ENCODE measurements at regions not wholly inside any gene's neighbourhood (a gene's known extent, or its start where the extent isn't known, plus 50 kb on each side); places are given as distances from the start of the nearest gene placed in this dataset.

DNA sequence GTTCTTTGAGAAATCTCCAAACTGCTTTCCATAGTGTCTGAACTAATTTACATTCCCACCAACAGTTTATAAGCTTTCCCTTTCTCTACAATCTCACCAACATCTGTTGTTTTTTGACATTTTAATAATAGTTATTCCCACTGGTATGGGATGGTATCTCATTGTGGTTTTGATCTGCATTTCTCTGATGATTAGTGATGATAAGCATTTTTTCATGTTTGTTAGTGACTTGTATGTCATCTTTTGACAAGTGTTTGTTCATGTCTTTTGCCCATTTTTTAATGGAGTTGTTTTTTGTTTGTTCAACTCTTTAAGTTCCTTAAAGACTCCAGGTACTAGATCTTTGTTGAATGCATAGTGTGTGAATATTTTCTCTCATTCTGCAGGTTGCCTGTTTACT is 116.6 kb upstream of the TSC22D2 start:
- in situ Hi-C loops (cut with MboI; ENCODE audit: low sequenced_read_pairs, unreplicated experiment) = no loop called here
- DNase-seq (ENCODE audit: low spot score) = no peak
- TF ChIP-seq, protein P1, sequence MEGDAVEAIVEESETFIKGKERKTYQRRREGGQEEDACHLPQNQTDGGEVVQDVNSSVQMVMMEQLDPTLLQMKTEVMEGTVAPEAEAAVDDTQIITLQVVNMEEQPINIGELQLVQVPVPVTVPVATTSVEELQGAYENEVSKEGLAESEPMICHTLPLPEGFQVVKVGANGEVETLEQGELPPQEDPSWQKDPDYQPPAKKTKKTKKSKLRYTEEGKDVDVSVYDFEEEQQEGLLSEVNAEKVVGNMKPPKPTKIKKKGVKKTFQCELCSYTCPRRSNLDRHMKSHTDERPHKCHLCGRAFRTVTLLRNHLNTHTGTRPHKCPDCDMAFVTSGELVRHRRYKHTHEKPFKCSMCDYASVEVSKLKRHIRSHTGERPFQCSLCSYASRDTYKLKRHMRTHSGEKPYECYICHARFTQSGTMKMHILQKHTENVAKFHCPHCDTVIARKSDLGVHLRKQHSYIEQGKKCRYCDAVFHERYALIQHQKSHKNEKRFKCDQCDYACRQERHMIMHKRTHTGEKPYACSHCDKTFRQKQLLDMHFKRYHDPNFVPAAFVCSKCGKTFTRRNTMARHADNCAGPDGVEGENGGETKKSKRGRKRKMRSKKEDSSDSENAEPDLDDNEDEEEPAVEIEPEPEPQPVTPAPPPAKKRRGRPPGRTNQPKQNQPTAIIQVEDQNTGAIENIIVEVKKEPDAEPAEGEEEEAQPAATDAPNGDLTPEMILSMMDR (IDR thresholded peaks at IDR 0.05; ENCODE audit: borderline replicate concordance, control extremely low read depth, extremely low read depth, insufficient read depth, missing control alignments) = no peak

DNA sequence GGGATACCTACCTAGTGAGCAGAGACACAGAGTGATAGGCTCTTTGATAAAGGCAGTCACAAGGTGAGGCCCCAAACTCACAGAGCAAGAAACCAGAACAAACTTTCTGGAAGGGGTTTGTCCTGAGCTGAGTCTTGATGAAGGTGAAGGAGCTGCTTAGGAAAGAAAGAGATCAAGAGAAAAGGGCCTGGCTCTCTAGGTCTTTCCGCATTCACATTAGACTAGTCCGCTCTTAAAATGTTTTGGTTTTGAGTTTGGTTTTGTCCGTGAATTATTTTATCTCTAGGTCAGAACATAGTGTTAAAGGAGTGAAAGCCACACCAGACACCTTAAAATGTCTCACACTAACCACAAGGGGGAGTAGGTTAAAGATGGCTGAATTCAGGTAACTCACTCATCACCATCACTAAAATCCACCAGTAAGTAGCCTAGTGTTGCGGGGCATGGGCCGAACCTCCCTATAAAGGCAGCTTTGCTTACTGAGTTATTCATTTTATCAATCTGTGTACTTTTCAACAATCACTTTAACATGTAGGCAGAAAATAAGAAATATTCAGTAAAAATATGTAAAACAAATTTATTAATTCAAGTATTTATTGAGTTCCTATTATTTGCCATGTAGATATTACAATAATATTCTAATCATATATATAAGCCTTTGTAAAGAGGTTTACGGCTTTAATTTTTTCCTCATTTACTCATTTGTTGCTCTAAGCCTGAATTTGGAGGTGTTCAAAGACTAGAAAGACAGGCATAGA is 121.5 kb upstream of the TSC22D2 start:
- in situ Hi-C loops (cut with MboI; ENCODE audit: low sequenced_read_pairs, unreplicated experiment) = no loop called here
- DNase-seq (ENCODE audit: low spot score) = peak; percentile 38
- TF ChIP-seq, protein P1 (IDR thresholded peaks at IDR 0.05; ENCODE audit: borderline replicate concordance, control extremely low read depth, extremely low read depth, insufficient read depth, missing control alignments) = peak; percentile 24

DNA sequence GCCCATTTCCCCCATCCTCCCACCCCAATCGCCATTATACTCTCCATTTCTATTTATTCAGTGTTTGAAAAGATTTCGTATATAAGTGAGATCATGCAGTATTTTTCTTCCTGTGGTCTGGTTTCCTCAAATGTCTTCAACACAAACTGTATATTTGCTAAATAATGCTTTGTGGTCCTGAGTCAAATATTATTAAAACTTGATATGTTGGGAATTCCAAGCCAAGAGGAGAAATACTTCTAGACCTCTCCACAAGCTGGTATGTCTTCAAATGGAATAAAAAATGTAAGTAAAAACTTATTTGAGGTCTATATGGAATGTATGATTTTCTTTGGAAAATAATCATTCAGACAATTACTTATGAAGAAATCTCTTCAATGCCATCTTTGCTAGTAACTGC is 122.5 kb upstream of the TSC22D2 start:
- DNase-seq (ENCODE audit: low spot score) = no peak
- in situ Hi-C loops (cut with MboI; ENCODE audit: low sequenced_read_pairs, unreplicated experiment) = no loop called here
- TF ChIP-seq, protein P1 (IDR thresholded peaks at IDR 0.05; ENCODE audit: borderline replicate concordance, control extremely low read depth, extremely low read depth, insufficient read depth, missing control alignments) = no peak

DNA sequence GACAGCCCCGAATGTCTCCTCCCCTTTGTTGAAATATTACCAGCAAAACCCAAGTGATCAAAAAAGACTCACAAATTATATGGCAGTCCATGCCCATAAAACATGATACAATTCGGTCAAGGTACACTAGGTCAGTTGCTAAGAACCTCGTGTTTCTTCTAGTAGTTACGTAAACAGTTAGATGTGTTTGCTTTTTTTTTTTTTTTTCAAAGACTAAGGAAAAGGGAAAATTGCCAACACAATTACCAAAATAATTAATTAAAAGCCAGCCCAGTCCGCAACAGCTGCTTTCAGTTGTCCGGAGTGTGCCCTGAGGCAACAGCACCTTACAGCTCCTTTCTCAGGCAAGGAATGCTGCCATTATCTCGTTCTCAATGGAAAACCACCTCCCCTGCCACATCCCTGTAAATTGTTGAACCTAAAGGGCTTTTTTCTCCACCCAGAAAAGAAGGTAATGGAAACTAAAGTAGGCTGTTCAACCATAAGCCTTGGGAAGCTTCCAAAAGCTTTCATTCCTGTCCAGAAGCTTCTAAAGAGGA is 129.2 kb upstream of the TSC22D2 start:
- DNase-seq (ENCODE audit: low spot score) = no peak
- in situ Hi-C loops (cut with MboI; ENCODE audit: low sequenced_read_pairs, unreplicated experiment) = no loop called here
- TF ChIP-seq, protein P1 (IDR thresholded peaks at IDR 0.05; ENCODE audit: borderline replicate concordance, control extremely low read depth, extremely low read depth, insufficient read depth, missing control alignments) = no peak

DNA sequence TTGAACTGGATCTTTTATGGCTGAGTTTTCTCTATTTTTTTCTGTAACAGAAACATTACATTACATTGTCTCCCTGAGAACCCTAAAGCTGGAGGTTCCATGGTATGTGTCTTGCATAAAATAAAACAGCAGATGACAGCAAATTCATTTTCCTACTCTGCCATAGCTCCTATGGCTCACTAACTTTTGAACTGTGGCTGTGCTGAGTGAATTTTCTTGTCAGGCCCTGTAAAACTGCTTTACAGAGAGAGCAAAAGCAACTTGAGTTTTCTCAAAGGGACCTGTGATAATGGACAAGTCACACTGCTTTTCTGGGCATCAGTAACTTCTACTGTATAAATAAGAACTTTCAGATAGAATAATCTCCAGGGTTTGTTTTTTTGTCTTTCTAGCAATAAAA is 129.9 kb upstream of the TSC22D2 start:
- DNase-seq (ENCODE audit: low spot score) = no peak
- TF ChIP-seq, protein P1 (IDR thresholded peaks at IDR 0.05; ENCODE audit: borderline replicate concordance, control extremely low read depth, extremely low read depth, insufficient read depth, missing control alignments) = no peak
- in situ Hi-C loops (cut with MboI; ENCODE audit: low sequenced_read_pairs, unreplicated experiment) = no loop called here

DNA sequence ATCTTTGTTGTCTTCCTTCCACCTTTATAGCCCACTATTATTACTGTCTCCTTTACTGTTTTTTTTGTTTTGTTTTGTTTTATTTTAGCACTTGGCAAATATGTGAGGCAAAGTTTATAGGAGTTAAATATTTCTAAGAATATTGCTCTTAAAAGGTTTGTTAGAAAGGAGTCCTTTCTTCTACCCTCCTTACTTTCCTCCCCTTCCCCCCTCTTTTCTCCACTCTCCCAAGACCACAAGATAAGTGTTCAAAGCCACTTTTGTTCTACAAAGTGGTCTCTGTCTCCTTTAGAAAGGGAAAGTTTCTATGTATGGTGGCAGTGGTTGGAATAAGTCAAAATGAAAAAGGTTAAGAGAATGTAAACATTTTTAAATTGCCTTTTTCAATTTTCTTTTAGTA is 130.7 kb upstream of the TSC22D2 start:
- in situ Hi-C loops (cut with MboI; ENCODE audit: low sequenced_read_pairs, unreplicated experiment) = no loop called here
- TF ChIP-seq, protein P1 (IDR thresholded peaks at IDR 0.05; ENCODE audit: borderline replicate concordance, control extremely low read depth, extremely low read depth, insufficient read depth, missing control alignments) = no peak
- DNase-seq (ENCODE audit: low spot score) = no peak

Measured in GM13976 (cell line).